Activated CD4-positive, alpha-beta T cell treated with anti-CD3 and anti-CD28 coated beads for 48 hours (primary cell): ENCODE measurements at regions not wholly inside any gene's neighbourhood (a gene's known extent, or its start where the extent isn't known, plus 50 kb on each side); places are given as distances from the start of the nearest gene placed in this dataset.
"Not testable (repeated sequence)": the region's sequence is repeated elsewhere in the genome, so short reads cannot be mapped to it uniquely, and the experiment has no call there.

Source experiments
- DNase-seq: peaks from one replicate; pipeline ENCODE4 v3.0.0-alpha.2; 2020

GRCh38 chr6:16822975-16823717, 61.9 kb upstream of the ATXN1 start:
- DNase-seq = no peak

GRCh38 chr6:16822529-16822928, 61.3 kb upstream of the ATXN1 start:
- DNase-seq = no peak

GRCh38 chr6:16821834-16822264, 60.6 kb upstream of the ATXN1 start:
- no peak for DNase-seq

- DNase-seq = not testable (repeated sequence)
Observed at GRCh38 chr6:16820262-16820661, 59.0 kb upstream of the ATXN1 start.

- no peak for DNase-seq
Observed at GRCh38 chr6:16819752-16820151, 58.5 kb upstream of the ATXN1 start.

GRCh38 chr6:16818992-16819626, 57.8 kb upstream of the ATXN1 start:
- DNase-seq = no peak

- no peak for DNase-seq
Observed at GRCh38 chr6:16817594-16817993, 56.3 kb upstream of the ATXN1 start.

- no peak for DNase-seq
Observed at GRCh38 chr6:16816891-16817290, 55.6 kb upstream of the ATXN1 start.

- no peak for DNase-seq
Observed at GRCh38 chr6:16812993-16813392, 51.7 kb upstream of the ATXN1 start.

- DNase-seq = no peak
Observed at GRCh38 chr6:16811277-16811979, 50.2 kb upstream of the ATXN1 start.
